NCI-H1930 (cell line): ENCODE measurements at regions not wholly inside any gene's neighbourhood (a gene's known extent, or its start where the extent isn't known, plus 50 kb on each side); places are given as distances from the start of the nearest gene placed in this dataset.

Experiments used
- DNase-seq, 2 experiments: peaks; one replicate each; lab custom pipeline; 2025; lab: John Stamatoyannopoulos, UW

- no peak for DNase-seq
Observed at GRCh38 chr2:147076634-147077033, 768.2 kb upstream of the ACVR2A start.

GRCh38 chr2:147068071-147068470 lies 776.8 kb upstream of the ACVR2A start:
- DNase-seq, result no peak

DNA sequence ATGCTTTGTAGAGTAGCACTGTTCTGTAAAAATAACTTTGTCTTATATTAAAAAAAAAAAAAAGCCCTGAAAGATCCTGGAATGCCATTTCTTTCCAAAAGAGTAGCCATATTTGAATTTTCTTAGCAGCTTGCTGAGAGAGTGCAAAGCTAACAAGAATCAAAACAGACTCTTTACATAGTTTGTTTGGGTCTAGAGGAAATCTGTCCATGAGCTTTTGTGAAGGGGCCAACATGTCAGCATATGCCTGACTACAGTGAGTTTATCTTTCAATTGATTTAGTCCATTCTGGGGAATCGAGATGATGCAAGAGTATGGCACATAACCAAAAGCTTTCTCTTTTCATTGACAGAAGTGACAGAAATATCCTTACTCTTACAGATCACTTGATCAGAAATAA lies 777.7 kb upstream of the ACVR2A start:
- DNase-seq, result no peak

- no peak for DNase-seq
Observed at GRCh38 chr2:147062073-147062472, 782.8 kb upstream of the ACVR2A start.

DNA sequence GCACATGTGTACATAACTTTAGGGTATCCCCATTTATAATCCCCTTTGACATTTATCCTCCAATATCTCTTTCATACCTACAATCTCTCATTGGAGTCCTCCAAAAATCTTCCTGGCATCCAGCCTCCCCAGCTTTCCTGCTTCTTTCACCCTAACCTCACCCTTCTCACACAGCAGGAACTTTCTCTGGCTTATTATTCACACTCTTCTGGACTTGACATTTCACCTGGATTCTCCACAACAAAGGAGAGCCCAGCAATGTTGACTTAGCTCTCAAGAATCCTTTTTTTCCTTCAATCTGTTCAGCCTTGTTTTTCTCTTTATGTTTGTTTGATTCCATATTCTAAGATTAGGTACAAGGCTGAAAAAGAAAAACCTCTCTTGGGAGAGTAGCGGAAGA lies 783.6 kb upstream of the ACVR2A start:
- no peak for DNase-seq

GRCh38 chr2:147057892-147058490 lies 786.8 kb upstream of the ACVR2A start:
- no peak for DNase-seq

DNA sequence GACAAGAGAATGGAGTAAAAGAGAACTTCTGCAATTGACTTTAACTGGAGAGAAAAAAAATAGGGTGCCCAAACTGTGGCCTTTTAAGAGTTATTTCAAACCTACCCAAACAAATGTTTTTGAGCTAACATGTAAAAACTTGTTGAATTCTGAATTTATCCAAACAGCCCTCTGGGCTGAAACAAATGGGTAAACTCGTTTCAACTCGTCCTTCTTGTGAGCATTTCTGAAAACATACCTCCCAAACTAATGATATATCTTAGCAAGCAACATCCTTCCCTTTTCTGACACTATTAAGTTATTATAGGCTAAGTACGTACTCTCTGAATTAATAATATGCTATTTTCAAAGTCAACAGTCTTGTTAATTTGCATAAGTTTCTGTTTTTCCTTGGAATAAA lies 793.0 kb upstream of the ACVR2A start:
- no peak for DNase-seq

GRCh38 chr2:147051248-147051647 lies 793.6 kb upstream of the ACVR2A start:
- no peak for DNase-seq

GRCh38 chr2:147049957-147050356 lies 794.9 kb upstream of the ACVR2A start:
- DNase-seq, result no peak

DNA sequence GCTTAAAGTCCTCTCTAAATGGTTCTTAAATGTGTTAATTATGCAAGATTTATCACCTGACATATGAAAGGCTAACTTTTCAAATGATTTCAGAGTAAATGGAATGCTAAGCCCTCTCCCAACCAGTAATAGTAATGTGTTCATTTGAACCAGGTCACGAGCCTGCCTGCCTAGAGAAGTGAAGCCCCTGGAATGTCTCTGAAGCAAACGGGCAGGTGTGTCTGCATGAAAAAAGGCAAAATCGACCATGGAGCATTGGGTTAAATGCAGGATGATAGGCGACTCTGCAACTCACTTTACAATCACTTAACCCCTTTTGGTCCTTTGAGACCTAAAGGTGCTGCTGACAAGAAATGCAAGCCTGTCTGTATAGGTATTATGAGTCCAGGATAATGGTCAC lies 798.4 kb upstream of the ACVR2A start:
- DNase-seq, result no peak

DNA sequence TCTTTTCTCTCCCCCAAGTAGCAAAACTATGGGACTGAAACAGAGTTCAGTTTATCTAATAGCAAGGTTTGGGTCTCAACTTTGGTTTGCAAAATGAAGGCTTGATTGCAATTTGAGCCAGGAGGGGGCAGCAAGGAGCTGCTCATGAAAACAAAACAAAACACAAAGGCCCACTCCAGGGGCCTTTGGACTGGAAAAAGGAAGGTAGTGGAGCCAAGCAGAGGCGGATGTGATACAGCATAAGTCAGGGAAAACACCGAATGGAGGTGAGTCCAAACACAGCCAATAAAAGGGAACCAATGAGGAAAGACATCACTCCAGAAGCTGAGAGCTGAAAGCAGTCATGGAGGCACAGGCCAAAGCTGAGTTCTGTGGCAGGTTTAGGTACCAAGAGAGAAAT lies 799.7 kb upstream of the ACVR2A start:
- no peak for DNase-seq

DNA sequence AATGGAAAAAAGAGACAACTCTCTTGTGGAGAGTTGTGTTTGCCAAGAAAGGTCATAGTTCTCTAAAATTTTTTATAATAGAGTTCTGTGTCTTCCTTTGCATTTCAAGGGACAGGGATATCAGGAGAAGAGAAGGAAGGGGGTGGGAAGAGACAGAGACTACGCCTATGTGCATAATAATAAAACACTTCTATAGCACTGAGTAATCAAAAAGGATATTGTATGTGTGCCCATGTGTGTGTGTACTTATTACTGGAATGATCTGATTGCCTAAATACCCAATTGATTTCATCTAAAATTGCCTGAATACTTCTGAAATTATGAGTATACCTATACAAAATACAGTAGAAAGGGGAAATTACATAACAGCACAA lies 803.7 kb upstream of the ACVR2A start:
- no peak for DNase-seq

DNA sequence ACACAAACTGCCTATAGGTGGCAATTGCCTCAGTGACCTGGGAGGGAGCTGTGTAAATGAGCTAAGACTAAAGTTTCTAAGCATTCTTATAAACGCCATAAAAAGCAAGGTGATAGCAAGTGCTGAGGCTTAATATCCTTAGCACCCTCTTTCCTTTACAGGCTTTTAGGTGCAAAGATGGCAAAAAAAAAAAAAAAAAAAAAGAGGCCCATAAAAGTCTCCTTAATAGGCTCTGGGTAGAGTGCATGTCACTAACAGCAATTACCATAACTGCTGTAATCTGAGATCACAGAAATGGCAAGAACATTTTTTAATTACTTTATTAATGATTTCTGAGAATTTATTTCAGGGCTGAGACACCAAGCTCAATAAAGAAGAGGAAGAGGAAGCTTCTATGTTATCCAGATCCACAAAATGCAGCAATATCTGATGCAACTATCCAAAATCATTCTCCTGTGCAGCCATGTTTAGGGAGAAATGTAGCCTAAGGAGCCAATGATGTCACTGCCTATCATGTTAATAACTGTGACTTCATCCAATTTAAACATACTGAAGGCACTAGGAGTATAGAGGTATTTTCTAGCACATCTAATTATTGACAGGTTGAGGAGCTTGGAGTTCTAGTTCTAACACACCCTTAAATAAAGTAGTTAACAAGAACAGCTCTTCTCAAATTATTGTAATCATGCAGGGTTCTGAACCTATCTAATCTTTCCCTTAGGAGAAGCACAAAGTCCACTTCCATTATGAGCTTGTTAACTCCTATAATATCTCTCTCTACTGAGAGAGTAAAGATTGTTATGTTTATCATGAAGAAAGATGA lies 804.3 kb upstream of the ACVR2A start:
- no peak for DNase-seq

DNA sequence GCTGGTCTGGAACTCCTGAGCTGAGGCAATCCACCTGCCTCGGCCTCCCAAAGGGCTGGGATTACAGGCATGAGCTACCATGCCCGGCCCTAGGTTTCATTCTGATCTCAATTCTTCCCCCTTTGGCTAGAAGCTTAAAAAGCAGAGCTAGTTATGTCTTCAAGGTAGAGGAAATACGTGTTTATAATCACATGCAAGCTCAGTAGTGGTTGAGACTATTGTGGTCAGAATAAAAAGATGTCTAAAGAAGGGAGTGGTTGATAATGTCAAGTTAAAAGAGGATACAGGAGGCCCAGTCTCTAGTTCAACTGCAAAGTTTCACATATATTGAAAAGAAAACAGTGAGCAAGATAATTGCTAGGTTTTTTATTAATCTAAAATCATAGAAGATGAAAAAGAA lies 807.8 kb upstream of the ACVR2A start:
- no peak for DNase-seq

- no peak for DNase-seq
Observed at GRCh38 chr2:147033044-147033443, 811.8 kb upstream of the ACVR2A start.

DNA sequence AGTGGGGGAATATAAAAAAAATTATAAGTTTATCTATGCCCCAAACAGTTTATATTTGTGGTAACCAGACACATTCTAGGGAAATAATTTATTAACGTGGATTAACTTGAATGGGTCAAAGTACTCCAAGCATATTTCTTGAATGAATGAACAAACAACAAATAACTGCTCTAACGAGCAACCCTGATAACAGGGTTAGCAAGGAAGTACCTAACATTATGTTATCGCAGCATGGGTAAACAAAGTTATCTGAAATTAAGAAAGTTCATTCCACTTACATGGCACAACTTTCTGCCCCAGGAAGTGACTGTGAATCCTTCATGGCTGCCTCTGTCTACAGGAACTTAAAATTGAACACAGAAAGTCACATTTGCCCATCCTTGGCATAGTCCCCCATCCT lies 812.9 kb upstream of the ACVR2A start:
- DNase-seq, result no peak

DNA sequence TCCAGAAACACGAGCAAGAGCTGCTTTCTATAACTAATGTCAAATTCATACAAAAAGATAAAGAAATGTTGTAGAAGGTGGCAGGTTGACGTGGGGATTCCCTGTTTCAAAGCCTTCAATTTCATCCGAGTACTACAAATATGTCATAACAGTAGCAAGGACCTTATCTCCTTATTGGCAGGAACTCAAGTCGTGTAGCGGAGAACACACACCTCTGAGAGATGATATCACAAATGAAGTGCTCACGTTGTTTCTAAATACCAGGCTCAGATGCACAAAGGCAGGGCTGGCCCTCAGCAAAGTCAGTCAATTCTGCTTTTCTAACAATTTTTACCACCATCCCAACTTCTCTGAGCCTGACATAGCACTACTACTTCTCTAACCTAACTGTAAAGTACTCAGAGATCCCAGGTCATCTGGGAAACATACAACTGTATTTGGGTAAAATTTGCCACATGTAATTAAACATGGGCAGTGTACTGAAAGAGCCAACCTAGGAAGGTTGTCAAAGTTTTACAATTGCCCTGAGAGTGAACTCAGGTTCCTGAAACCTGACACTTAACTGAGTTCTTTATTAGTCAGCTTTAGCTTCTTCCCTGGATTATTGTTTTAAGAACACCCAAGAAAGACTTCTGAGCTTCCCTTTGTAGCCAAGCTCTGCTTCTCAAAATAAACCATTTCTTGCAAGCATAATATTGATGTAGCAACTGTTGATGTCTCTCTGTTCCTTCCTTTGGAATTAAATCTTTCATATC lies 813.7 kb upstream of the ACVR2A start:
- DNase-seq, result no peak

- DNase-seq, result no peak
Observed at GRCh38 chr2:147027436-147027835, 817.4 kb upstream of the ACVR2A start.

GRCh38 chr2:147026664-147027295 lies 818.0 kb upstream of the ACVR2A start:
- DNase-seq, result no peak

GRCh38 chr2:147025646-147026585 lies 818.9 kb upstream of the ACVR2A start:
- no peak for DNase-seq

DNA sequence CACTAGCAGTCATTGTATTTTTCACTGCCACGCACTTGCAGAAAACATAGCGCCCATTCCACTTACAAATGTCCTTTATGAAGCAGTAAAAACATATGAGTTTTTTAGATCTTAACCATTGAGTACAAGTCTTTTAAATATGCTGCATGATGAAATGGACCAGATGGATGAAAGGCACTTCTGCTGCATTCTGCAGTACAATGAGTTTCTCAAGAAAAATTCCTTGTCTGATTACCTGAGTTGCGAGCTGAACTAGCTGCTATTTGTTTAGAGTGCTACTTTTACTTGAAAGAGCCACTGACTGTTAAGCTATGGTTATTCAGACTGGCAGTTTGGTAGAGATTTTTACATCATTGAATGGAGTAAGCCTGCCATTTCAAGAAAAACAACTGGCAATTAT lies 825.5 kb upstream of the ACVR2A start:
- DNase-seq, result no peak
